AG09319 (cell line): ENCODE measurements at regions not wholly inside any gene's neighbourhood (a gene's known extent, or its start where the extent isn't known, plus 50 kb on each side); places are given as distances from the start of the nearest gene placed in this dataset.

Experiments used
- DNase-seq: peaks from one replicate; pipeline ENCODE4 v3.0.0-alpha.2; 2010; ENCODE audit warnings: low read depth; ENCODE audit errors: extremely low read depth
- CTCF ChIP-seq: IDR thresholded peaks from 2 replicates; pipeline ENCODE4 v1.5.1; 2011; ENCODE audit warnings: low read depth, mild to moderate bottlenecking, inconsistent platforms, low read length, moderate library complexity

GRCh38 chr9:96050861-96051155 is 175.3 kb downstream of the ERCC6L2 start:
- TF ChIP-seq CTCF, result no peak

GRCh38 chr9:96050048-96050860 is 174.8 kb downstream of the ERCC6L2 start:
- no peak for DNase-seq

More at GRCh38 chr9:96050861-96051155, 175.3 kb downstream of the ERCC6L2 start:
- DNase-seq, result no peak

GRCh38 chr9:96048956-96049831 is 173.7 kb downstream of the ERCC6L2 start:
- TF ChIP-seq CTCF, result no peak
- no peak for DNase-seq

More at GRCh38 chr9:96050048-96050860, 174.8 kb downstream of the ERCC6L2 start:
- no peak for TF ChIP-seq CTCF

- DNase-seq, result no peak
- no peak for TF ChIP-seq CTCF
Measured at GRCh38 chr9:96048104-96048955, 172.8 kb downstream of the ERCC6L2 start.

GRCh38 chr9:96047741-96048103 is 172.2 kb downstream of the ERCC6L2 start:
- no peak for DNase-seq
- TF ChIP-seq CTCF, result no peak

GRCh38 chr9:96047116-96047639 is 171.7 kb downstream of the ERCC6L2 start:
- DNase-seq, result no peak
- TF ChIP-seq CTCF, result no peak
